Activated T-helper 9 cell treated with anti-CD3 and anti-CD28 coated beads, Interleukin-2, amount 50 U/mL, for 16 hours (primary cell): ENCODE measurements at regions not wholly inside any gene's neighbourhood (a gene's known extent, or its start where the extent isn't known, plus 50 kb on each side); places are given as distances from the start of the nearest gene placed in this dataset.
"Not testable (repeated sequence)": the region's sequence is repeated elsewhere in the genome, so short reads cannot be mapped to it uniquely, and the experiment has no call there.

Experiments used
- DNase-seq: peaks from one replicate; pipeline ENCODE4 v3.0.0-alpha.2; 2020; ENCODE audit warnings: low read depth

DNA sequence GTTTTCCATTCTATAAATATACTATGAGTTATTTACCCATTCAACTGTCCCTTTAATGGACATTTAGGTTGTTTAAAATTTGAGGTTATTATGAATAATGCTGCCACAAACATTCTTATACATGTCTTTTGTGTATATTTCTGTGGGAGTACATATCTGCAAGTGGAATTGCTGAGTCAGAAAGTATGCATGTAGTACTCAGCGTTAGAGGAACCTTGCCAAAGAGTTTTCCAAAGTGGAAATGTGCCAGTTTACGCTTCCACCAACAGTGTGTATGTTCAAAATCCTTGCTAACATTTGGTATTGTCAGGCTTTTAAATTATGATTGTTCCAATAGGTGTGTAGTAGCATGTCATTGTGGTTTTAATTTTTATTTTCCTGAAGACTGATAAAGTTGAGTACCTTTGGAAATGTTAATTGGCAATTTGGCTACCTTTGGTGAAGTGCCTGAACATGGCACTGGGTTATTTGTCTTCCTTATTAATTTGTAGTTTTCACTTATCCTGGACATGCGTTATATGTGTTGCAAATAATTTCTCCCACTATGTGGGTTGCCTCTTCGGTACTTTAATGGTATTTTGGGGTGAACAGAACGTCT lies 341.2 kb downstream of the CD83 start:
- DNase-seq, result no peak

GRCh38 chr6:14459315-14459714 lies 341.7 kb downstream of the CD83 start:
- DNase-seq, result no peak

- no peak for DNase-seq
Measured at GRCh38 chr6:14460556-14460955, 343.0 kb downstream of the CD83 start.

GRCh38 chr6:14462135-14462534 lies 344.6 kb downstream of the CD83 start:
- no peak for DNase-seq

DNA sequence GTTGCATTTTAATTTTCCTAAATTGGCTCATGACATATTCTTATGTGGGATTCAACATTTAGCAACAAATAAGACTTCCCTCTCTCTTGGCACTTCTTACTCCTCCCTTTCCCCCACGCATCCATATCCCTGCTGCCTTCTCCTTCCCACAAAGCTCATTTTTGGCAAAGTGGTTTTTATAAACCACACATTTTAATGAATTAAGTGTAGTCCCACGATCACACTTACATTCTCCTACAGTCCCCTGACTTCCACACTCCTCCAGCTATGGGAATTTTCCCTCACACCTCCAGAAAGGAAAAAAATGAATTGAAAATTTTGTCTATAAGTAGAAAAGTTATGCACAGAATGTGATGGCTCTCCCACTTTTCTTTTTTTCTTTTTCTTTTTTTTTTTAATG lies 345.0 kb downstream of the CD83 start:
- DNase-seq, result no peak

DNA sequence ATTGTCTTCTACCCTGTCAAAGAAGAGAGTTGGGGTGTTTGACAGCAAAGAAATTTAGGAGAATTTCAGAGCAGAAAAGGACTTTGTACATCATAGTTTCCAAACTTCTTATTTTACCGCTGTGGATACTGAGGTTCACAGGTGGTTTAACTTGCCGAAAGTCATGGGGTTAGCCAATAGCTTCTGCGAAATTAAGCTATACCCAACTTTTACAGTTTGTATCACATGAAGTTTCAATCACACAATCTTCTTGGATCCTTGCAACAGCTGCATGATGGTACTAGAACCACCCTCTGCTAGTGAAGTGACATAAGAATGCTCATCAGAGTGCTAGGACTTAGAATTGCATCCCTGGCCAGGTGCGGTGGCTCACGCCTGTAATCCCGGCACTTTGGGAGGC lies 345.5 kb downstream of the CD83 start:
- DNase-seq, result no peak

DNA sequence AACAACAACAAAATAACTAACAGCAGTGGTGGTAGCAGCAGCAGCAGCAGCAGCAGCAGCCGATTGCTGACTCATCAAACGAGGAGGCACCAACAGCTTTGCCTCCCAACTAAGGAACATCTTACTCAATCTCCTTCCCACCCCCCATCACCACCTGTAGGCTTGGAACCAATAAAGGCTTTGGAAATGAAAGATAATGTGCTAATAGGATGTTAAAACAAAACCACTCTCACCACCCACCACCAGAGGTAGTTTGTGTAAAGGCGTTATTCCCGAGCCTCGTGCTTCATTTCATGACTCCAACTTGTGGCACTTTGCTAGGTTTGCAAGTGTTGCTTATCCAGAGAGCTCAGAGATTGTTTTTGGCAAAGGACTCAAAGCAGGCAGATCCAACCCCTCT lies 346.5 kb downstream of the CD83 start:
- DNase-seq, result no peak

DNA sequence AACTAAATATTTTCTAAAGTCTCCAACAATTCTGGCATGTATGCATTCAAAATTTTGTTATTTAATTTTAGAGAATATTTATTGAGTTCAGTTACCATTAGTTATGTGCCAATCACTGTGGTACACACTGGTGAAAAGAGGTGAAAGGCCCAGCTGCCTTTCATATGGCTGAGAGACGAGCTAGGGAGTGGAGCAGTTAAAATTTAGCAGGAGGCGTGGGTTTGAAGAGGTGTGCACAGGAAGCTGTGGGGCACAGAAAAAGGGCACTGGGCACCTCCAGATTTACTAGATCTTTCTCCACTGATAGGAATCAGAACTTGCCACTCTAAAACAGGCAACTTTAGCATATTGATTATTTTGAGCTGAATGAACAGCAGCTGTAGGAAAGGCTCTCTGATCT lies 347.1 kb downstream of the CD83 start:
- DNase-seq, result no peak

DNA sequence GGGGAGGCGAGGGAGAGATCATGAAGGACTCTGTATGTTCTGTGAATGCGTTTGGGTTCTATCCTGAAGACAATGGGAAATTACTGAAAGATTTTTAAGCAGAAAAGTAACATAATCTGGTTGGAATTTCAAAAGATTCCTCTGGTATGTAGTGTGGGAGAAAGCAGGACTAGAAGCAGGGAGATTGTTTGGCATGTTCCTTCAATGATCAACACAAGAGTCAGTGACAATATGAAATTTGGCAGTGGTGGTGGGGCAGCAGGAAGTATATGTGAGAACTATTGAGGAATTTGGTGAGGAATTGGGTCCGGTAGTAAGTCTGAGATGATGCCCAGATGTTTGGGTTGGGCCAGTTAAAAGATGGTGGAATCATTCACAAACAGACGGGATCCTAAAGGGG lies 348.7 kb downstream of the CD83 start:
- DNase-seq, result no peak

GRCh38 chr6:14467591-14467990 lies 350.0 kb downstream of the CD83 start:
- DNase-seq, result no peak

- no peak for DNase-seq
Measured at GRCh38 chr6:14468647-14469321, 351.2 kb downstream of the CD83 start.

DNA sequence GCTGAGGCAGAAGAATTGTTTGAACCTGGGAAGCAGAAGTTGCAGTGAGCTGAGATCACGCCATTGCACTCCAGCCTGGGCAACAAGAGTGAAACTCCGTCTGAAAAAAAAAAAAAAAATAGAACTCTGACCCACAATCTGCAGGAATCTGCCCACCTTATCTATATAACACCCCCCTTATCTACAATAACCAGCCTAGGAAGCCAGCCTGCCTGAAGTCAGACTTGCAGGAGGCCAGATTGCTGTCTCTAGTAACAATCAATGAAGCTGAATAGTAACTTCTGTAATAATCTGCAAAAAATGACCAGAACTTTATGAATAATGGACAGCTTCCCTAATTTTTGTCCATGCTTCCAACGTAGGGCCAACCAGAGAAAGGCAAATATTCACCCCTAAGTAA lies 352.5 kb downstream of the CD83 start:
- DNase-seq, result no peak

DNA sequence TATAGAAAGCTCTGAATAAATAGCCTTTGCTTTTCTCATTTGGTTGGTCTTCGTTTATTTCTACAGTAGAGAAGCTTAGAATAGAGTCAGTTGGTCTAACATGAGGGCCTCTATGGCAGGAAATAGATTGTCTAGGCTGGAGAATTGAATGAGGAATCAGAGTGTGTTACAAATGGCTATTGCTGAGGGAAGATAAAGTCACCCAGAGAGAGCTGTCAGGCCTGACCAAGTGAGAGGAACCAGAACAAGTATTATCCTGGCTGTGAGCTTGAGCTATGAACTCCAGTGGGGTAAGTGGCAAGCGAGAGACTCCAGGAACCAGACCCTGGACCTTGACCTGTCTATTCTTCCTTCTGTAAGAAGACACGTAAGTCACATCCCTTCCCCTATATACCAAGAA lies 353.1 kb downstream of the CD83 start:
- no peak for DNase-seq

- no peak for DNase-seq
Measured at GRCh38 chr6:14472255-14472985, 354.8 kb downstream of the CD83 start.

DNA sequence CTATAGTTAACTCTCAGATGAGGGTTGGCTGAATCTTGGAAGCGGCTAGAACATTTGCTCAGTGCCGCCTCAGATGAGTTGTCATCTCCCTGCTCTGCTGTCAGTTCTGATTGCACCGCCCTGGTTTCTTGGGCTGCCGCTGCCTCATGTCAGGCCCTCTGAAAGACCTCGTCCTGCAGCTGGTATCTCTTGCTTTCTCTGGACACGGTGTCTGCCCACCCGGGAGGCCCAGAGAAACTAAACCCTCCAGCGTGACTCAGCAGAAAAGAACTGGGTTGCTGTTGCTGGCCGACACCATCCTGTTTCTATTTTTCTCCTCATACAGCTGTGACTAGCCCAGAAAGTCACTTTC lies 355.4 kb downstream of the CD83 start:
- DNase-seq, result no peak

GRCh38 chr6:14474816-14475215 lies 357.2 kb downstream of the CD83 start:
- no peak for DNase-seq

DNA sequence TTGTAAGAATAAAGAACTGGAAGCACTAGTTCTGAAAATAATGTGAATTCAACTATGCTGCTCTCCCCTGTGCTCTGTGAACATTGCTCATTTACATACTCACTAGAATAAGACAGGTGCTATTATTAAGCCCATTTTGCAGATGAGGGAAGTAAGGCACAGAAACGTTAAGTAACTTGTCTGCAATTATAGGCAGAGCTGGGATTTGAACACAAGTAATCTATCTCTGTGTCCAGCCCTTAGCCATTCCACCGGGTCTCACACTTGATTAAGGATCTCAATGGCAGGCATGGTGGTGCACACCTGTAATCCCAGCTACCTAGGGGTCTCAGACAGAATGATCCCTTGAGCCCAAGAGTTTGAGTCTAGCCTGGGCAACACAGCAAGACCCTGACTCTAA lies 357.7 kb downstream of the CD83 start:
- no peak for DNase-seq

DNA sequence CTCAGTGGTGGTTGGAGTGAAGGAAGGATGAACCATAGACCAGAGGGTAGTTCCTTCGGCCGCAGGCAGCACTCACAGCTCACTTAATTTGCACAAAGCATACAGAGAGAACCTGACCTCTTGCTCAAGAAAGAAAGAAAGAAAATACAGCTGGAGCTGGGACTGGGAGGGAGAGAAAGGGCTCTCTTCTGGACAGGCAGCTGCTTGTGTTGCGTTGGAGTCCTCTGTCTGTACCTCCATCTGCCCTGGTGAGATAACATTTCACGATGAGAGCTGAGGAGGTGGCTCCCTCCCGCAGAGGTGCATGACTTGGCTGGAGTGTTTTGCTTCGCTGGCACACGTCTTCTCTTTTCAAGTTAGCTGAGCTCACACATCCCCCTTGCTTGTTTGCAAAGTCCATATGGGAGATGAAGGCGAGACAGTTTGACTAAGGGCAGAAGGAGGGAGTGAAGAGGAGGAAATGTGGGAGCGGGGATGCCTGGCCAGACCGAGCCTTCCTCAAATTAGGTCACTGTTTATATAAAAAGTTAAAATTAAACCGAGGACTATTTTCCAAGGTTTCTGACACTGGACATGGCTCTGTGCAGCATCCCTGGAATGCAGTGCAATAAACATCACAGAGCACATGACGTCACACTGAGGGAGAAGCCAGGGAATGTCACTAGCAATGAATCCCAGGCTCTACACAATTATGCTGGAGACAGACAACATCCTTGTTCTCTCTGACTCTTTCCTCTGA lies 359.4 kb downstream of the CD83 start:
- no peak for DNase-seq

DNA sequence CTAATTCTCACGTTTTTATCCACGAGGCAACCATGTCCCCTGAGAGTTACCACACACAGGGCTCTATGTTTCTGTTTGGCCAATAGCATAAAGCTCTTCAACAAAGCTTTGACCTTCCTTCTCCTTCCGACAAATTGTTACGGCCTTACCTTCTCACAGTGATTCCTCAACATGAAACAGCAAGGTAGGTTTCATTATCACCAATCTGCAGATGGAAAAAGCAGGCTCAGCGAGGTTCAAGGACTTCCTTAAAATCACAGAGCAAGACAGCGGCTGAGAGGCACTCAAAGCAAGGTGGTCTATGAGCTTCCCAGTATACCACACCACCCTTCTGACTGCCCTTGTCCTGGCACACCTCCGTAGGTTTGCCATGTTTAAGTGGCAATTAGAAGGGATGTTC lies 360.0 kb downstream of the CD83 start:
- no peak for DNase-seq

DNA sequence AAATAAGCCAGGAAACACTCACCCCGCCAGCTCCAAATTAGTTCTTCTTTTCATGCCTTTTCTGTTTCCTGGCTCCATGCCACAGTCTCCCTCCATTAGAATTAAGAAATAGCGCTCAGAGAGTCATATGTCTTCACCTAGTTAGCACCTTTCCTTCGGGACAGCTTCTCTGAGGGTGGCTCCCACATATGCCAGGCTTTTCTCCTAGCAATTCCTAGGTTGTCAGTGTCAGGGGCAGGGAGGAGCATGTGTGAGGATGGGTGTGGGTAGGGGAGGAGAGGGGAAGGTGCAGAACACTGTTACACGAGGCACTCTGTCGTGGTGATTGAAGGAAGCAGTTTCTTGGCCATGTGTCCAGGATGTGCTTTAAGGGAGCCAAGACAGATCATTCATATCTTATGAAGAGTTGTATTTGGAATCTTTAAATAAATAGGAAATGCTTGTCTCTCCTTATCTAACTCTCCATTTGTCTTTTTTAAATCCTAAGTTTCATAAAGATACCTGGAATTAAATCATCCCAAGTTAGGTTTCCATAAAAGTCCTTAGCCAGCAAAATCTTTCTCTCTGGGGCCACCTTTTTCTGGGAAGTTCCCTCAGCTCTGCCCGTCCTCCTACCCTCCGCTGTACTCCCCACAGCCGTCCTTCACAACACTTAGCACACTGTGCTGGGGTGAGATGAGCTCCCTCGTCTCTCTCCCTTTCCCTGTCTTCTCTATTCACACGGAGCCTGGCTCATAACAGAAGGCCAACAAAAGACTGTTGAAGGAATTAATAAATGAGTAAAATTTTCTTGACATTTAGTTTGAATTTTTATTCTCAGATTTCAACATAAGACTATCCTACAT lies 361.0 kb downstream of the CD83 start:
- DNase-seq, result no peak

GRCh38 chr6:14481946-14482345 lies 364.4 kb downstream of the CD83 start:
- DNase-seq, result not testable (repeated sequence)

DNA sequence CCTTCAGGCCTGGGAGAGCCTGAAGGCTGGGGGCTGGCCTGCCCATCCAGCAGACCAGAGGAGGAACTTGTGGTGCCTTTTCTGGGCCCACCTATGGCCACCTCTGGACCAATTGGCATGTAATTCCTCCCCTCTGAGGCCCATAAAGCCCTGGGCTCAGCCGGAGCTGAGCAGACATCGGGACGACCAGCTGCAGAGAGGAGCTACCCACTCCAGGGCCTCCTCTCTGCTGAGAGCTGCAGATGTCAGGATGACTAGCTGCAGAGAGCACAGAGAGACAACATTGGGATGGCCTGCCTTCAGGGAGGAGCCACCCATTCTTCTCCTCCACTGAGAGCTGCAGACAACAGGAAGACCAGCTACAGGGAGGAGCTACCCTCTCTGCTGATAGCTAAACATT lies 370.1 kb downstream of the CD83 start:
- no peak for DNase-seq
